ENCODE measurements at regions not wholly inside any gene's neighbourhood (a gene's known extent, or its start where the extent isn't known, plus 50 kb on each side); places are given as distances from the start of the nearest gene placed in this dataset.

GRCh38 chr21:27713154-27714109, 746.5 kb upstream of the ADAMTS5 start (continued):
- TF ChIP-seq RNF219 (CRISPR knock-in tag; IDR thresholded peaks at IDR 0.05) (no peak), ZFPM2 (CRISPR knock-in tag; IDR thresholded peaks at IDR 0.05) (no peak), TAF9B (IDR thresholded peaks at IDR 0.05; ENCODE audit: partially characterized antibody) (no peak), KDM2B (CRISPR knock-in tag; IDR thresholded peaks at IDR 0.05) (no peak), MEF2D (tag; conservative IDR thresholded peaks at IDR 0.05; ENCODE audit: low read depth) (no peak), ZNF316 (IDR thresholded peaks at IDR 0.05) (no peak), ZNF263 (CRISPR knock-in tag; IDR thresholded peaks at IDR 0.05; ENCODE audit: borderline replicate concordance) (no peak), SNIP1 (IDR thresholded peaks at IDR 0.05; ENCODE audit: low read depth) (no peak)
